ENCODE measurements at regions not wholly inside any gene's neighbourhood (a gene's known extent, or its start where the extent isn't known, plus 50 kb on each side); places are given as distances from the start of the nearest gene placed in this dataset.

DNA sequence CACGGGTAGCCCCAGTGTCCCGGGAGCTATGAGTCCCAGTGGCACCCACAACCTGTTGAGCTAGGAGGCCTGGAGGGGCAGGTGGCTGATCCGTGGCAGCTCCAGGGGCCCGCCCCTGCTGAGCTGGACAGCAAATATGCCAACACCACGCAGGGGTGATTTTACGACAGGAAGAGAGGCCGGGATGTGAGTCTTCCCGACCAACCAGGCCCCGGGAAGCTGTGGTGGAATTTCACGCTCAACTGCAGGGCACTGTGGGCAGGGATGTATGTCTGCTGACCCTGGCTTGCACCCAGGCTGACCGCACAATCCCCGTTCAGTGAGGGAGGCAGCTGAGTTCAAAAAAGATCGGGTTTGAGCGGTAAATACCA lies 183.9 kb downstream of the ERMARD start:
- H3K27me3 ChIP-seq (ENCODE audit: control insufficient read depth in 2 of 2, insufficient read depth in 2 of 2, low read length in 2 of 2), result no peaks in the 10 kb centered on the region
- no peaks in the 10 kb centered on the region for H3K36me3 ChIP-seq (ENCODE audit: control insufficient read depth in 2 of 2, extremely low read depth in 1 of 2, insufficient read depth in 2 of 2, low read length in 2 of 2)
- TF ChIP-seq FOS (IDR thresholded peaks at IDR 0.05; ENCODE audit: borderline replicate concordance, insufficient read depth, low read length) (peak; percentile 41), POLR2AphosphoS5 (IDR thresholded peaks at IDR 0.05; ENCODE audit: insufficient read depth, low read depth, low read length) (peak; percentile 47), POLR2A (IDR thresholded peaks at IDR 0.05; ENCODE audit: low read depth, low read length) (no peak), GATA2 (IDR thresholded peaks at IDR 0.05; ENCODE audit: insufficient read depth, insufficient read length, low read depth, low read length) (no peak), EZH2 (IDR thresholded peaks at IDR 0.05; ENCODE audit: borderline replicate concordance, low read depth, low read length, severe bottlenecking) (no peak), MYC (IDR thresholded peaks at IDR 0.05; ENCODE audit: low read depth, low read length) (no peak), JUN (IDR thresholded peaks at IDR 0.05; ENCODE audit: borderline replicate concordance, insufficient read depth, insufficient read length, low read depth) (no peak)
- TF ChIP-seq, protein P1, sequence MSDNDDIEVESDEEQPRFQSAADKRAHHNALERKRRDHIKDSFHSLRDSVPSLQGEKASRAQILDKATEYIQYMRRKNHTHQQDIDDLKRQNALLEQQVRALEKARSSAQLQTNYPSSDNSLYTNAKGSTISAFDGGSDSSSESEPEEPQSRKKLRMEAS (IDR thresholded peaks at IDR 0.05; ENCODE audit: insufficient read depth, insufficient read length), result no peak
- TF ChIP-seq, protein P2, sequence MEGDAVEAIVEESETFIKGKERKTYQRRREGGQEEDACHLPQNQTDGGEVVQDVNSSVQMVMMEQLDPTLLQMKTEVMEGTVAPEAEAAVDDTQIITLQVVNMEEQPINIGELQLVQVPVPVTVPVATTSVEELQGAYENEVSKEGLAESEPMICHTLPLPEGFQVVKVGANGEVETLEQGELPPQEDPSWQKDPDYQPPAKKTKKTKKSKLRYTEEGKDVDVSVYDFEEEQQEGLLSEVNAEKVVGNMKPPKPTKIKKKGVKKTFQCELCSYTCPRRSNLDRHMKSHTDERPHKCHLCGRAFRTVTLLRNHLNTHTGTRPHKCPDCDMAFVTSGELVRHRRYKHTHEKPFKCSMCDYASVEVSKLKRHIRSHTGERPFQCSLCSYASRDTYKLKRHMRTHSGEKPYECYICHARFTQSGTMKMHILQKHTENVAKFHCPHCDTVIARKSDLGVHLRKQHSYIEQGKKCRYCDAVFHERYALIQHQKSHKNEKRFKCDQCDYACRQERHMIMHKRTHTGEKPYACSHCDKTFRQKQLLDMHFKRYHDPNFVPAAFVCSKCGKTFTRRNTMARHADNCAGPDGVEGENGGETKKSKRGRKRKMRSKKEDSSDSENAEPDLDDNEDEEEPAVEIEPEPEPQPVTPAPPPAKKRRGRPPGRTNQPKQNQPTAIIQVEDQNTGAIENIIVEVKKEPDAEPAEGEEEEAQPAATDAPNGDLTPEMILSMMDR (IDR thresholded peaks at IDR 0.05; ENCODE audit: extremely low read depth in 1 of 2, insufficient read depth in 1 of 2, low read depth in 1 of 2, low read length in 2 of 2), result no peak
- no peaks in the 10 kb centered on the region for H3K9me3 ChIP-seq (replicated peaks; ENCODE audit: control insufficient read depth, insufficient read depth, low read length)
- peak overlapping the region; percentile 88 for H3K27ac ChIP-seq (ENCODE audit: insufficient read depth, low read depth, low read length)
- intact Hi-C loops (cut with micrococcal nuclease), result loop anchor here (1.0 to 10.0 kb wide), 4 partner anchors 23 to 371 kb away; partner anchors contain the start of genes FAM120B and PHF10
- H3K4me1 ChIP-seq (ENCODE audit: control insufficient read depth, extremely low read depth, insufficient read depth, low read length), result peaks cover 25% of the 10 kb centered on the region
- H3K79me2 ChIP-seq (ENCODE audit: control insufficient read depth, insufficient read depth, low read length), result no peaks in the 10 kb centered on the region
- DNase-seq (ENCODE audit: low read depth, low spot score) (peak; percentile 82), FAIRE-seq (no peak)
- peak overlapping the region; percentile 31 for H3K4me2 ChIP-seq (ENCODE audit: insufficient read depth, low read length)
- H4K20me1 ChIP-seq (replicated peaks; ENCODE audit: control insufficient read depth, extremely low read depth, insufficient read depth, low read length), result no peaks in the 10 kb centered on the region
- ChIA-PET POLR2A (interaction anchor here (1.0 to 1.4 kb wide), 4 partner anchors 29 to 83 kb away, joined by 3 to 5 read pairs (median 4); no protein-coding TSS in a partner anchor), CTCF (interaction anchor here (1.0 to 3.3 kb wide), 7 partner anchors 9 to 103 kb away, joined by 3 to 32 read pairs (median 4); no protein-coding TSS in a partner anchor)
- no peak overlapping the region for H3K4me3 ChIP-seq (replicated peaks in 1 of 3; ENCODE audit: insufficient read depth in 1 of 3, low read depth in 1 of 3, low read length in 3 of 3)
- no TSS peak for BruUV-seq (replicated peaks)
- H3K9ac ChIP-seq (replicated peaks; ENCODE audit: extremely low read depth, insufficient read depth, low read length), result peak overlapping the region; percentile 18
- dilution Hi-C loops (cut with MboI; ENCODE audit: extremely low pct_ligation_motif_present, low sequenced_read_pairs), result no loop called here
- no peaks in the 10 kb centered on the region for H3K9me1 ChIP-seq (replicated peaks; ENCODE audit: control insufficient read depth, extremely low read depth, insufficient read depth, low read length)
- H2AFZ ChIP-seq (ENCODE audit: low read depth, low read length), result peak overlapping the region; percentile 40
